K562 (cell line): ENCODE measurements at regions not wholly inside any gene's neighbourhood (a gene's known extent, or its start where the extent isn't known, plus 50 kb on each side); places are given as distances from the start of the nearest gene placed in this dataset.
"Not testable (repeated sequence)": the region's sequence is repeated elsewhere in the genome, so short reads cannot be mapped to it uniquely, and the experiment has no call there.

Source experiments
- ATAC-seq: fragments of 200-7000 bp; cut with Tn5 transposase; 3 replicates; pipeline ENCODE4 v1.9.1; 2020; ENCODE audit warnings: moderate library complexity
- BruUV-seq: library from RNA; stranded (reverse); fragments of 400-500 nt; replicated peaks from 2 replicates; lab custom pipeline; 2021; lab: Mats Ljungman, UMichigan
- CTCF ChIA-PET: fragments of 300-600 bp; formaldehyde crosslinking; extraction: SDS; loops from one replicate; lab custom pipeline; 2021; ENCODE audit warnings: low intra/inter-chr PET ratio; lab: Yijun Ruan, JAX
- POLR2A ChIA-PET: fragments of 300-600, 350-650 bp; sonication (Branson Sonifier 250); formaldehyde crosslinking; extraction: SDS; loops from one replicate; lab custom pipeline; 2021; ENCODE audit warnings: antibody characterized with exemption, inconsistent platforms; lab: Yijun Ruan, JAX
- DNase-seq, 4 experiments: peaks; one replicate each; pipeline versions ENCODE4 v3.0.0 to v3.0.0-alpha.2; 2011 to 2018; ENCODE audit warnings: low spot score in 3 of 4, mixed read lengths in 3 of 4; ENCODE audit errors: extremely low read depth in 1 of 4
- FAIRE-seq: peaks from 2 replicates; lab custom pipeline; 2011; peaks lifted over from hg19 to GRCh38; lab: Jason Lieb, UNC
- H2AFZ ChIP-seq: 2 replicates; pipeline ENCODE4 v1.6.0; 2011; ENCODE audit warnings: low read depth, low read length, control low read depth, inconsistent platforms
- H3K27ac ChIP-seq: fragments of 200-600 bp; 3 replicates; pipeline ENCODE4 v1.8.0; 2011; ENCODE audit warnings: low read depth, mild to moderate bottlenecking, control low read depth, inconsistent platforms, low read length, moderate library complexity, mixed read lengths; ENCODE audit errors: extremely low read depth
- H3K27me3 ChIP-seq, 2 experiments: fragments of 300-600 bp in 1 of 2; 2 replicates in 1 of 2; 3 replicates in 1 of 2; pipeline versions ENCODE4 v1.6.0 to v1.8.0; 2011; ENCODE audit warnings: inconsistent platforms in 2 of 2, low read length in 2 of 2, mild to moderate bottlenecking in 1 of 2, mixed read lengths in 1 of 2, moderate library complexity in 1 of 2; ENCODE audit not compliant: control insufficient read depth in 2 of 2, insufficient read depth in 2 of 2
- H3K36me3 ChIP-seq: fragments of 300-600 bp; 3 replicates; pipeline ENCODE4 v1.8.0; 2011; ENCODE audit warnings: mild to moderate bottlenecking, low read length, inconsistent platforms; ENCODE audit not compliant: control insufficient read depth, insufficient read depth
- H3K4me1 ChIP-seq, 2 experiments: fragments of 200-600 bp in 1 of 2; replicated peaks in 1 of 2; 2 replicates in 1 of 2; 3 replicates in 1 of 2; pipeline versions ENCODE4 v1.5.1 to v1.8.0; 2011; ENCODE audit warnings: inconsistent platforms in 2 of 2, low read length in 2 of 2, mild to moderate bottlenecking in 1 of 2, mixed read lengths in 1 of 2, moderate library complexity in 1 of 2; ENCODE audit not compliant: control insufficient read depth in 2 of 2, insufficient read depth in 2 of 2
- H3K4me2 ChIP-seq: 2 replicates; pipeline ENCODE4 v1.6.1; 2011; ENCODE audit warnings: low read length, control low read depth, inconsistent platforms, mixed read lengths; ENCODE audit not compliant: insufficient read depth
- H3K4me3 ChIP-seq: fragments of 200-600 bp; sonication (generic), shearing (Covaris generic); 2 replicates; pipeline ENCODE4 v1.5.1; 2016; ENCODE audit warnings: control low read depth, inconsistent platforms
- H3K79me2 ChIP-seq: fragments of 200-600 bp; 3 replicates; pipeline ENCODE4 v1.8.0; 2011; ENCODE audit warnings: low read length, inconsistent platforms; ENCODE audit not compliant: control insufficient read depth, insufficient read depth
- H3K9ac ChIP-seq, 2 experiments: 2 replicates each; pipeline versions ENCODE4 v1.6.0 to v1.6.1; 2011; ENCODE audit warnings: low read depth in 2 of 2, low read length in 2 of 2, control low read depth in 1 of 2, inconsistent platforms in 1 of 2, mild to moderate bottlenecking in 1 of 2, mixed read lengths in 1 of 2; ENCODE audit not compliant: insufficient read depth in 1 of 2
- H3K9me1 ChIP-seq: one replicate; pipeline ENCODE4 v1.6.0; 2011; ENCODE audit warnings: inconsistent platforms, mild to moderate bottlenecking, low read length, moderate library complexity; ENCODE audit not compliant: control insufficient read depth, insufficient read depth
- H3K9me3 ChIP-seq: replicated peaks from 2 replicates; pipeline ENCODE4 v1.5.1; 2011; ENCODE audit warnings: low read depth, low read length, inconsistent platforms; ENCODE audit not compliant: control insufficient read depth, insufficient read depth
- H4K20me1 ChIP-seq: replicated peaks from 2 replicates; pipeline ENCODE4 v1.6.1; 2011; ENCODE audit warnings: low read length, inconsistent platforms, mixed read lengths; ENCODE audit not compliant: control insufficient read depth, insufficient read depth
- ARID1B ChIP-seq: fragments of 450-650 bp; IDR thresholded peaks from 2 replicates; pipeline ENCODE4 v1.6.1; 2016; ENCODE audit warnings: antibody characterized with exemption, mild to moderate bottlenecking, inconsistent platforms
- ATF3 ChIP-seq, 2 experiments: fragments of 450-650 bp in 1 of 2; sonication (generic) in 1 of 2; formaldehyde crosslinking in 1 of 2; IDR thresholded peaks in 1 of 2; conservative IDR thresholded peaks in 1 of 2; 2 replicates each; pipeline versions ENCODE4 v1.6.1 to v1.8.1; 2016 to 2023; ENCODE audit warnings: mild to moderate bottlenecking in 2 of 2, moderate library complexity in 2 of 2, inconsistent platforms in 1 of 2, missing genetic modification reagents in 1 of 2
- BHLHE40 ChIP-seq: IDR thresholded peaks from 2 replicates; pipeline ENCODE4 v1.6.1; 2011; ENCODE audit warnings: low read length, improper control_type of control experiment
- CC2D1A ChIP-seq: fragments of 450-650 bp; IDR thresholded peaks from 2 replicates; pipeline ENCODE4 v1.6.1; 2017; ENCODE audit warnings: mild to moderate bottlenecking
- DPF2 ChIP-seq: fragments of 450-650 bp; IDR thresholded peaks from 2 replicates; pipeline ENCODE4 v1.6.1; 2016
- EGR1 ChIP-seq: fragments of 450-650 bp; conservative IDR thresholded peaks from 2 replicates; pipeline ENCODE4 v1.6.1; 2017; ENCODE audit warnings: mild to moderate bottlenecking
- FOSL1 ChIP-seq: fragments of 200-800 bp; sonication (Bioruptor generic); conservative IDR thresholded peaks from 2 replicates; pipeline ENCODE4 v1.6.1; 2016; ENCODE audit warnings: missing genetic modification characterization, missing compliant biosample characterization
- JUND ChIP-seq, 2 experiments: IDR thresholded peaks; 2 replicates in 1 of 2; 3 replicates in 1 of 2; pipeline ENCODE4 v1.6.1; 2011; ENCODE audit warnings: borderline replicate concordance in 2 of 2, low read depth in 2 of 2, low read length in 2 of 2, improper control_type of control experiment in 1 of 2, missing biosample characterization in 1 of 2, missing genetic modification characterization in 1 of 2, missing genetic modification reagents in 1 of 2
- LCOR ChIP-seq: sonication (generic); formaldehyde crosslinking; IDR thresholded peaks from 2 replicates; pipeline ENCODE4 v1.8.0; 2022; ENCODE audit warnings: mild to moderate bottlenecking, missing genetic modification reagents
- SMARCA4 ChIP-seq: fragments of 450-650 bp; IDR thresholded peaks from 2 replicates; pipeline ENCODE4 v1.6.1; 2016
- WGBS: fragments of 100-300 bp; shearing (Covaris generic); methylation state at CpG from one replicate; pipeline ENCODE4 v1.1.6; 2016; ENCODE audit warnings: low coverage, mixed read lengths; ENCODE audit not compliant: insufficient coverage; ENCODE audit errors: missing lambda C conversion rate; 5-methylcytosine and 5-hydroxymethylcytosine counted together
- in situ Hi-C: fragments of 300-500 bp; cut with MboI; formaldehyde crosslinking; loops from 4 replicates; pipeline ENCODE4 v1.15.0; 2018; ENCODE audit warnings: inconsistent platforms, mixed read lengths
- intact Hi-C: fragments of 100-400 bp; cut with micrococcal nuclease; formaldehyde crosslinking; loops from 2 replicates; pipeline ENCODE4 v1.14.2; 2022

- in situ Hi-C loops; BruUV-seq; H3K79me2 ChIP-seq; H3K9ac ChIP-seq; H3K4me2 ChIP-seq; POLR2A ChIA-PET; FAIRE-seq; H3K9me3 ChIP-seq; H4K20me1 ChIP-seq; CTCF ChIA-PET; H3K4me3 ChIP-seq; H3K27ac ChIP-seq; H3K27me3 ChIP-seq; H3K9me1 ChIP-seq; ATAC-seq; H3K36me3 ChIP-seq; TF ChIP-seq ATF3 (CRISPR knock-in tag; conservative IDR thresholded peaks at IDR 0.05): not testable (repeated sequence)
- Histone ChIP-seq H3K4me1 (peaks cover 0 to 33% of the 10 kb centered on the region in 2 experiments; a peak in 3 of 5 replicates), H2AFZ (peak overlapping the region; percentile 40)
- TF ChIP-seq ATF3 (IDR thresholded peaks at IDR 0.05) (peak; percentile 87), LCOR (CRISPR knock-in tag) (peak; percentile 28; the same call in 1 of the 2 replicates), EGR1 (peak; percentile 80), JUND (IDR thresholded peaks at IDR 0.05; ENCODE audit: borderline replicate concordance, low read depth, low read length) (peak; percentile 74), JUND (tag; IDR thresholded peaks at IDR 0.05; ENCODE audit: borderline replicate concordance, low read depth, low read length) (peak; percentile 70; the same call in 2 of the 3 replicates), DPF2 (peak; percentile 46), BHLHE40 (0 out of 2 replicates have a peak, but pooled peaks have one; percentile 13), FOSL1 (tag) (0 out of 2 replicates have a peak, but pooled peaks have one; percentile 10), SMARCA4 (0 out of 2 replicates have a peak, but pooled peaks have one; percentile 15), CC2D1A (peak; percentile 33; the same call in 1 of the 2 replicates), ARID1B (peak; percentile 14; the same call in 1 of the 2 replicates)
- intact Hi-C loops, result loop anchor here (5.0 to 10.0 kb wide), 2 partner anchors 63 to 416 kb away; no protein-coding TSS in a partner anchor
- DNase-seq, result peak in 1 of 4 experiments; percentile 46
- WGBS, result 30% methylated on average over 5 of the region's 5 CpGs
These were observed 276.5 kb downstream of the SEMA3D start for GRCh38 chr7:84910322-84910721.
